Parathyroid adenoma (tissue), 2 donors: ENCODE measurements at regions not wholly inside any gene's neighbourhood (a gene's known extent, or its start where the extent isn't known, plus 50 kb on each side); places are given as distances from the start of the nearest gene placed in this dataset.

Experiments
- H2AFZ ChIP-seq: fragments of 300-600 bp; sonication (generic); one replicate; pipeline ENCODE4 v1.7.0; 2017; ENCODE audit warnings: antibody characterized with exemption, mild to moderate bottlenecking
- H3K27ac ChIP-seq: fragments of 300-600 bp; sonication (generic); one replicate; pipeline ENCODE4 v1.7.0; 2017
- H3K27me3 ChIP-seq: fragments of 300-600 bp; sonication (generic); one replicate; pipeline ENCODE4 v1.7.0; 2017; ENCODE audit warnings: low read length; ENCODE audit not compliant: control insufficient read depth, insufficient read depth
- H3K36me3 ChIP-seq: fragments of 300-600 bp; sonication (generic); one replicate; pipeline ENCODE4 v1.7.0; 2017; ENCODE audit warnings: low read length; ENCODE audit not compliant: control insufficient read depth, insufficient read depth
- H3K4me1 ChIP-seq: fragments of 300-600 bp; sonication (generic); one replicate; pipeline ENCODE4 v1.7.0; 2017; ENCODE audit warnings: control low read depth
- H3K4me2 ChIP-seq: fragments of 300-600 bp; sonication (generic); one replicate; pipeline ENCODE4 v1.7.0; 2017; ENCODE audit warnings: low read length
- H3K4me3 ChIP-seq: fragments of 300-600 bp; sonication (generic); one replicate; pipeline ENCODE4 v1.7.0; 2017; ENCODE audit warnings: low read depth, low read length
- H3K79me2 ChIP-seq: fragments of 300-600 bp; sonication (generic); one replicate; pipeline ENCODE4 v1.7.0; 2017; ENCODE audit warnings: control low read depth
- H3K9ac ChIP-seq: fragments of 300-600 bp; sonication (generic); one replicate; pipeline ENCODE4 v1.7.0; 2017; ENCODE audit warnings: mild to moderate bottlenecking
- H3K9me3 ChIP-seq: fragments of 300-600 bp; sonication (generic); one replicate; pipeline ENCODE4 v1.7.0; 2017; ENCODE audit warnings: low read length; ENCODE audit not compliant: control insufficient read depth
- TF ChIP-seq, protein P1 (sequence below): fragments of 300-600 bp; sonication (generic); IDR thresholded peaks from one replicate; pipeline ENCODE4 v1.7.0; 2017; ENCODE audit warnings: antibody characterized with exemption, mild to moderate bottlenecking
- donor health status: primary hyperparathyroidism.

GRCh38 chr3:72039677-72040076 is 254.7 kb upstream of the PROK2 start:
- Histone ChIP-seq H3K4me3 (no peak overlapping the region), H3K4me2 (no peak overlapping the region), H3K27me3 (no peaks in the 10 kb centered on the region), H3K36me3 (no peaks in the 10 kb centered on the region), H3K79me2 (no peaks in the 10 kb centered on the region), H3K4me1 (no peaks in the 10 kb centered on the region), H3K27ac (no peak overlapping the region), H2AFZ (no peak overlapping the region), H3K9me3 (no peaks in the 10 kb centered on the region), H3K9ac (no peak overlapping the region)
- TF ChIP-seq, protein P1, sequence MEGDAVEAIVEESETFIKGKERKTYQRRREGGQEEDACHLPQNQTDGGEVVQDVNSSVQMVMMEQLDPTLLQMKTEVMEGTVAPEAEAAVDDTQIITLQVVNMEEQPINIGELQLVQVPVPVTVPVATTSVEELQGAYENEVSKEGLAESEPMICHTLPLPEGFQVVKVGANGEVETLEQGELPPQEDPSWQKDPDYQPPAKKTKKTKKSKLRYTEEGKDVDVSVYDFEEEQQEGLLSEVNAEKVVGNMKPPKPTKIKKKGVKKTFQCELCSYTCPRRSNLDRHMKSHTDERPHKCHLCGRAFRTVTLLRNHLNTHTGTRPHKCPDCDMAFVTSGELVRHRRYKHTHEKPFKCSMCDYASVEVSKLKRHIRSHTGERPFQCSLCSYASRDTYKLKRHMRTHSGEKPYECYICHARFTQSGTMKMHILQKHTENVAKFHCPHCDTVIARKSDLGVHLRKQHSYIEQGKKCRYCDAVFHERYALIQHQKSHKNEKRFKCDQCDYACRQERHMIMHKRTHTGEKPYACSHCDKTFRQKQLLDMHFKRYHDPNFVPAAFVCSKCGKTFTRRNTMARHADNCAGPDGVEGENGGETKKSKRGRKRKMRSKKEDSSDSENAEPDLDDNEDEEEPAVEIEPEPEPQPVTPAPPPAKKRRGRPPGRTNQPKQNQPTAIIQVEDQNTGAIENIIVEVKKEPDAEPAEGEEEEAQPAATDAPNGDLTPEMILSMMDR = no peak

GRCh38 chr3:72036899-72037298 is 252.0 kb upstream of the PROK2 start:
- Histone ChIP-seq H3K4me1 (no peaks in the 10 kb centered on the region), H3K79me2 (no peaks in the 10 kb centered on the region), H3K9ac (no peak overlapping the region), H2AFZ (no peak overlapping the region), H3K27ac (no peak overlapping the region), H3K27me3 (no peaks in the 10 kb centered on the region), H3K36me3 (no peaks in the 10 kb centered on the region), H3K4me3 (no peak overlapping the region), H3K9me3 (no peaks in the 10 kb centered on the region), H3K4me2 (no peak overlapping the region)
- TF ChIP-seq, protein P1 = no peak

DNA sequence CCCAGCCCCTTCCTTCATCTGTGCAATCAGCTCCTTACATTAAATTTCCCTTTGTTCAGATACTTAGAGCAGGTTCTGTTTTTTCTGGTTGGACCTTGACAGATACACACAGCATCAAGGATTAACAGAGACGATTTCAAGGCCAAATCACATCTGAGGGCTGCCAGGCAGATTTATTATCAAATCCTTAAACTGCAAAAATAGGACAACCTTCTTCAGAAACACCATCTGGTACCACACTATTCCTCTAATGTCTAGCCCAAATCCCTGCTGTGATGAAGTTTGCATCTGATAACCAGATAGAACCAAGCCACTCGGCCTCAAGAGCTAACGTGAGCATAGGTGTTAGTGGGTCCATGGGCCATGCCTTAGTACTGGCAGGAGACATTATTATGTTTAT is 250.7 kb upstream of the PROK2 start:
- TF ChIP-seq, protein P1 = no peak
- H3K27ac ChIP-seq = no peak overlapping the region

GRCh38 chr3:72034986-72035385 is 250.0 kb upstream of the PROK2 start:
- no peak overlapping the region for H3K4me3 ChIP-seq

More for the DNA sequence above, 250.7 kb upstream of the PROK2 start:
- no peaks in the 10 kb centered on the region for H3K9me3 ChIP-seq
- H3K27me3 ChIP-seq = no peaks in the 10 kb centered on the region
- no peak overlapping the region for H3K4me2 ChIP-seq
- no peak overlapping the region for H3K4me3 ChIP-seq
- no peak overlapping the region for H2AFZ ChIP-seq
- H3K9ac ChIP-seq = no peak overlapping the region
- H3K4me1 ChIP-seq = no peaks in the 10 kb centered on the region
- H3K79me2 ChIP-seq = no peaks in the 10 kb centered on the region
- no peaks in the 10 kb centered on the region for H3K36me3 ChIP-seq

More at GRCh38 chr3:72034986-72035385, 250.0 kb upstream of the PROK2 start:
- TF ChIP-seq, protein P1 = no peak
- no peaks in the 10 kb centered on the region for H3K36me3 ChIP-seq
- no peak overlapping the region for H3K27ac ChIP-seq
- H3K79me2 ChIP-seq = no peaks in the 10 kb centered on the region
- no peak overlapping the region for H3K9ac ChIP-seq
- no peak overlapping the region for H2AFZ ChIP-seq
- H3K4me1 ChIP-seq = no peaks in the 10 kb centered on the region
- H3K9me3 ChIP-seq = no peaks in the 10 kb centered on the region
- no peak overlapping the region for H3K4me2 ChIP-seq
- H3K27me3 ChIP-seq = no peaks in the 10 kb centered on the region
